ENCODE measurements at regions not wholly inside any gene's neighbourhood (a gene's known extent, or its start where the extent isn't known, plus 50 kb on each side); places are given as distances from the start of the nearest gene placed in this dataset.

DNA sequence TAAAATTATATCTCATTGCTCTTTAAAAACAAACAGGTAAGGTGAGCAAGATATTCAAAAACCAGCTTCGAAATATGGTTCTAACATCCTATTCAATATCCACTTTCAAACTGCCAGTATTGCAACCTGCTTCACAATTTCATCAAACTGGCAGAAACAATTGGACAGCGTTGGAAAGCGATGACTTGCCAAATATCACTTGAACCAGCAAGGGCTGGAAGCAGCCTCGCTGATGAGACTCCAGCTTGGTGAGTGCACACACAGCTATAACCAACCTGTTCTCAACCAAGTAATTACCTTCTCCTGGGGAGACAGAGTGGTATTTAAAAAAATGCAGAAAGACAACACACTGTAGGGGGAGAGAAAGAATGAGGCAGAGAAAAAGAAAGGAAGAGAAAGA, 155.8 kb upstream of the RAI2 start:
- TF ChIP-seq, protein P1, sequence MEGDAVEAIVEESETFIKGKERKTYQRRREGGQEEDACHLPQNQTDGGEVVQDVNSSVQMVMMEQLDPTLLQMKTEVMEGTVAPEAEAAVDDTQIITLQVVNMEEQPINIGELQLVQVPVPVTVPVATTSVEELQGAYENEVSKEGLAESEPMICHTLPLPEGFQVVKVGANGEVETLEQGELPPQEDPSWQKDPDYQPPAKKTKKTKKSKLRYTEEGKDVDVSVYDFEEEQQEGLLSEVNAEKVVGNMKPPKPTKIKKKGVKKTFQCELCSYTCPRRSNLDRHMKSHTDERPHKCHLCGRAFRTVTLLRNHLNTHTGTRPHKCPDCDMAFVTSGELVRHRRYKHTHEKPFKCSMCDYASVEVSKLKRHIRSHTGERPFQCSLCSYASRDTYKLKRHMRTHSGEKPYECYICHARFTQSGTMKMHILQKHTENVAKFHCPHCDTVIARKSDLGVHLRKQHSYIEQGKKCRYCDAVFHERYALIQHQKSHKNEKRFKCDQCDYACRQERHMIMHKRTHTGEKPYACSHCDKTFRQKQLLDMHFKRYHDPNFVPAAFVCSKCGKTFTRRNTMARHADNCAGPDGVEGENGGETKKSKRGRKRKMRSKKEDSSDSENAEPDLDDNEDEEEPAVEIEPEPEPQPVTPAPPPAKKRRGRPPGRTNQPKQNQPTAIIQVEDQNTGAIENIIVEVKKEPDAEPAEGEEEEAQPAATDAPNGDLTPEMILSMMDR (IDR thresholded peaks at IDR 0.05; ENCODE audit: borderline replicate concordance, insufficient read depth, low read depth, low read length), result no peak
- H3K4me3 ChIP-seq (ENCODE audit: low read depth, low read length), result no peak overlapping the region

DNA sequence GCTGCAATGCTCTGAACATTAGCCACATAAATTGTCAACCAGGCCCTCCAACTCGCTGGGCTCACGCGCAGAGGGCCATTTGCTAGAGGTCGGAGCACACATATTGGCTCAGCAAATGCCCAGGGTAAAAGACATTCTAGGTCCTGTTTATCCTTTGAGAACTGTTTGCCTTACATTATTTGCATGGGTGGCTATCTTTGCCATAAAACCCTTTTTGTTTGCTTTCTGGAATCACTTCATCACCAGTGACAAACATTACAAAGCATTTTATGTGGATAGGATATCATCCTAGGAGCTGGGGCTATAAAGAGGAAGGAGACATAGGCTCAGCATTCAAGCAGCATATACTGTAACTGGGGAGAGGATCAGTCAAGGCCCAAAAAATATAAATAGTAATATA, 149.2 kb upstream of the RAI2 start:
- TF ChIP-seq, protein P1 (IDR thresholded peaks at IDR 0.05; ENCODE audit: borderline replicate concordance, insufficient read depth, low read depth, low read length), result no peak
- H3K4me3 ChIP-seq (ENCODE audit: low read depth, low read length), result no peak overlapping the region

GRCh38 chrX:18003876-18004275, 142.8 kb upstream of the RAI2 start:
- TF ChIP-seq, protein P1 (IDR thresholded peaks at IDR 0.05; ENCODE audit: borderline replicate concordance, insufficient read depth, low read depth, low read length), result no peak
- H3K4me3 ChIP-seq (ENCODE audit: low read depth, low read length), result no peak overlapping the region

GRCh38 chrX:18002791-18003190, 141.7 kb upstream of the RAI2 start:
- TF ChIP-seq, protein P1 (IDR thresholded peaks at IDR 0.05; ENCODE audit: borderline replicate concordance, insufficient read depth, low read depth, low read length), result no peak

GRCh38 chrX:17994429-17994828, 133.3 kb upstream of the RAI2 start:
- TF ChIP-seq, protein P1 (IDR thresholded peaks at IDR 0.05; ENCODE audit: borderline replicate concordance, insufficient read depth, low read depth, low read length), result no peak
- no peak overlapping the region for H3K4me3 ChIP-seq (ENCODE audit: low read depth, low read length)

More at GRCh38 chrX:18002791-18003190, 141.7 kb upstream of the RAI2 start:
- no peak overlapping the region for H3K4me3 ChIP-seq (ENCODE audit: low read depth, low read length)

DNA sequence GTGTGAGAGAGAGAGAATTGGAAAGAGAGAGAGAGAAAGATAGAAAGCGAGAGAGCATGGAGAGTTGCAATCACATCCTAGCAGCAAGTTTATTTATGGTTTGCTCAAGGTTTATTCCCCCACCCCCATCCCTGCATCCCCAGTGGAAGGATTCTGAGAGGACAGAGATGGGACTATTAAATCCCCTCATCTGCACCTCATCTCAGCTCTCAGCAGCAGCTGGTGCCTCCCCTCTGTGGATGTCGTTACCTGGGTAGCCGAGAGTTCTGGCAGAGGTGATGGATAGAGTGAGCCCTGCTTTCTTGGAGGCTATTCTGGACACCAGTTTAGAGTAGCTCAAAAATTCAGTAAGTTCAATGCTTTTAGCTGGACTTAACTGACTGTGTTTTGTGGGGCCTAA, 132.0 kb upstream of the RAI2 start:
- TF ChIP-seq, protein P1 (IDR thresholded peaks at IDR 0.05; ENCODE audit: borderline replicate concordance, insufficient read depth, low read depth, low read length), result no peak

GRCh38 chrX:17990532-17990931, 129.4 kb upstream of the RAI2 start:
- TF ChIP-seq, protein P1 (IDR thresholded peaks at IDR 0.05; ENCODE audit: borderline replicate concordance, insufficient read depth, low read depth, low read length), result no peak
- no peak overlapping the region for H3K4me3 ChIP-seq (ENCODE audit: low read depth, low read length)

More for the DNA sequence above, 132.0 kb upstream of the RAI2 start:
- no peak overlapping the region for H3K4me3 ChIP-seq (ENCODE audit: low read depth, low read length)

All from GM12875 (cell line).